ENCODE measurements at regions not wholly inside any gene's neighbourhood (a gene's known extent, or its start where the extent isn't known, plus 50 kb on each side); places are given as distances from the start of the nearest gene placed in this dataset.

GRCh38 chr2:204195498-204195897, 258.9 kb downstream of the ICOS start:
- H3K9me3 ChIP-seq: no peaks in the 10 kb centered on the region
- no peaks in the 10 kb centered on the region for H3K4me1 ChIP-seq
- TF ChIP-seq EP300 (IDR thresholded peaks at IDR 0.05; ENCODE audit: low read depth) (no peak), POLR2AphosphoS5 (IDR thresholded peaks at IDR 0.05) (no peak), POLR2A (IDR thresholded peaks at IDR 0.05) (no peak), CTCF (IDR thresholded peaks at IDR 0.05) (no peak)
- no peaks in the 10 kb centered on the region for H3K36me3 ChIP-seq
- no peak overlapping the region for H3K27ac ChIP-seq
- in situ Hi-C loops (cut with MboI; ENCODE audit: low pct_ligation_motif_present in 1 of 4, low pct_unique_long_range_greater_than_20kb in 1 of 4, low sequenced_read_pairs in 3 of 4): no loop called here
- 82 to 83% methylated on average over 1 to 4 of the region's 4 CpGs for WGBS, 2 donors (ENCODE audit: low coverage in 1 of 2)
- no peak for DNase-seq
- intact Hi-C loops (cut with DNase I; ENCODE audit: low total_unique reads): no loop called here
- no peaks in the 10 kb centered on the region for H3K27me3 ChIP-seq
- H3K4me3 ChIP-seq: no peak overlapping the region

GRCh38 chr2:204197336-204198005, 260.9 kb downstream of the ICOS start:
- TF ChIP-seq POLR2AphosphoS5 (IDR thresholded peaks at IDR 0.05) (no peak), POLR2A (IDR thresholded peaks at IDR 0.05) (no peak), EP300 (IDR thresholded peaks at IDR 0.05; ENCODE audit: low read depth) (no peak), CTCF (IDR thresholded peaks at IDR 0.05) (no peak)
- WGBS, 2 donors (ENCODE audit: low coverage in 1 of 2): 72 to 74% methylated on average over 4 to 5 of the region's 5 CpGs

GRCh38 chr2:204199357-204199756, 262.8 kb downstream of the ICOS start:
- no peak overlapping the region for H3K27ac ChIP-seq
- H3K9me3 ChIP-seq: no peaks in the 10 kb centered on the region
- H3K27me3 ChIP-seq: no peaks in the 10 kb centered on the region
- in situ Hi-C loops (cut with MboI; ENCODE audit: low pct_ligation_motif_present in 1 of 4, low pct_unique_long_range_greater_than_20kb in 1 of 4, low sequenced_read_pairs in 3 of 4) (no loop called here), intact Hi-C loops (cut with DNase I; ENCODE audit: low total_unique reads) (no loop called here)
- no peaks in the 10 kb centered on the region for H3K36me3 ChIP-seq
- no peaks in the 10 kb centered on the region for H3K4me1 ChIP-seq
- TF ChIP-seq EP300 (IDR thresholded peaks at IDR 0.05; ENCODE audit: low read depth): no peak
- no peak for TF ChIP-seq POLR2A (IDR thresholded peaks at IDR 0.05)
- 41% methylated on average over 3 of the region's 3 CpGs; no CpG with 5 or more reads in 1 of the 2 donors for WGBS, 2 donors (ENCODE audit: low coverage in 1 of 2)
- no peak for DNase-seq
- H3K4me3 ChIP-seq: no peak overlapping the region

More at GRCh38 chr2:204197336-204198005, 260.9 kb downstream of the ICOS start:
- H3K36me3 ChIP-seq: no peaks in the 10 kb centered on the region
- no peak for DNase-seq
- no peaks in the 10 kb centered on the region for H3K9me3 ChIP-seq
- no peak overlapping the region for H3K4me3 ChIP-seq
- intact Hi-C loops (cut with DNase I; ENCODE audit: low total_unique reads) (no loop called here), in situ Hi-C loops (cut with MboI; ENCODE audit: low pct_ligation_motif_present in 1 of 4, low pct_unique_long_range_greater_than_20kb in 1 of 4, low sequenced_read_pairs in 3 of 4) (no loop called here)
- H3K4me1 ChIP-seq: no peaks in the 10 kb centered on the region
- H3K27ac ChIP-seq: no peak overlapping the region
- no peaks in the 10 kb centered on the region for H3K27me3 ChIP-seq

- Histone ChIP-seq H3K9me3 (no peaks in the 10 kb centered on the region), H3K27me3 (no peaks in the 10 kb centered on the region), H3K27ac (no peak overlapping the region), H3K36me3 (no peaks in the 10 kb centered on the region), H3K4me3 (no peak overlapping the region), H3K4me1 (no peaks in the 10 kb centered on the region)
- no peak for TF ChIP-seq CTCF (IDR thresholded peaks at IDR 0.05)
- no peak for TF ChIP-seq EP300 (IDR thresholded peaks at IDR 0.05; ENCODE audit: low read depth)
- no peak for TF ChIP-seq POLR2A (IDR thresholded peaks at IDR 0.05)
- TF ChIP-seq POLR2AphosphoS5 (IDR thresholded peaks at IDR 0.05): no peak
- intact Hi-C loops (cut with DNase I; ENCODE audit: low total_unique reads): no loop called here
- DNase-seq: no peak
- WGBS, 2 donors (ENCODE audit: low coverage in 1 of 2): 84% methylated on average over 2 of the region's 2 CpGs; no CpG with 5 or more reads in 1 of the 2 donors
- in situ Hi-C loops (cut with MboI; ENCODE audit: low pct_ligation_motif_present in 1 of 4, low pct_unique_long_range_greater_than_20kb in 1 of 4, low sequenced_read_pairs in 3 of 4): no loop called here
These were observed 264.9 kb downstream of the ICOS start for GRCh38 chr2:204201507-204201906.

GRCh38 chr2:204202253-204202652, 265.7 kb downstream of the ICOS start:
- WGBS, 2 donors (ENCODE audit: low coverage in 1 of 2): 80 to 90% methylated on average over 1 of the region's 1 CpG
- Histone ChIP-seq H3K4me1 (no peaks in the 10 kb centered on the region), H3K36me3 (no peaks in the 10 kb centered on the region), H3K27ac (no peak overlapping the region), H3K4me3 (no peak overlapping the region), H3K9me3 (no peaks in the 10 kb centered on the region), H3K27me3 (no peaks in the 10 kb centered on the region)
- TF ChIP-seq CTCF (IDR thresholded peaks at IDR 0.05) (no peak), EP300 (IDR thresholded peaks at IDR 0.05; ENCODE audit: low read depth) (no peak)
- intact Hi-C loops (cut with DNase I; ENCODE audit: low total_unique reads) (no loop called here), in situ Hi-C loops (cut with MboI; ENCODE audit: low pct_ligation_motif_present in 1 of 4, low pct_unique_long_range_greater_than_20kb in 1 of 4, low sequenced_read_pairs in 3 of 4) (no loop called here)
- no peak for DNase-seq
